ENCODE measurements at regions not wholly inside any gene's neighbourhood (a gene's known extent, or its start where the extent isn't known, plus 50 kb on each side); places are given as distances from the start of the nearest gene placed in this dataset.

- TF ChIP-seq, protein P1, sequence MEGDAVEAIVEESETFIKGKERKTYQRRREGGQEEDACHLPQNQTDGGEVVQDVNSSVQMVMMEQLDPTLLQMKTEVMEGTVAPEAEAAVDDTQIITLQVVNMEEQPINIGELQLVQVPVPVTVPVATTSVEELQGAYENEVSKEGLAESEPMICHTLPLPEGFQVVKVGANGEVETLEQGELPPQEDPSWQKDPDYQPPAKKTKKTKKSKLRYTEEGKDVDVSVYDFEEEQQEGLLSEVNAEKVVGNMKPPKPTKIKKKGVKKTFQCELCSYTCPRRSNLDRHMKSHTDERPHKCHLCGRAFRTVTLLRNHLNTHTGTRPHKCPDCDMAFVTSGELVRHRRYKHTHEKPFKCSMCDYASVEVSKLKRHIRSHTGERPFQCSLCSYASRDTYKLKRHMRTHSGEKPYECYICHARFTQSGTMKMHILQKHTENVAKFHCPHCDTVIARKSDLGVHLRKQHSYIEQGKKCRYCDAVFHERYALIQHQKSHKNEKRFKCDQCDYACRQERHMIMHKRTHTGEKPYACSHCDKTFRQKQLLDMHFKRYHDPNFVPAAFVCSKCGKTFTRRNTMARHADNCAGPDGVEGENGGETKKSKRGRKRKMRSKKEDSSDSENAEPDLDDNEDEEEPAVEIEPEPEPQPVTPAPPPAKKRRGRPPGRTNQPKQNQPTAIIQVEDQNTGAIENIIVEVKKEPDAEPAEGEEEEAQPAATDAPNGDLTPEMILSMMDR (IDR thresholded peaks at IDR 0.05), result no peak
- TF ChIP-seq POLR2A (IDR thresholded peaks at IDR 0.05), result no peak
- H3K9me3 ChIP-seq, result no peaks in the 10 kb centered on the region
- H3K36me3 ChIP-seq, result no peaks in the 10 kb centered on the region
- intact Hi-C loops (cut with DNase I), result no loop called here
- 95 to 96% methylated on average over 8 of the region's 8 CpGs for WGBS, 2 donors
- no peak overlapping the region for H3K27ac ChIP-seq
- H3K4me3 ChIP-seq (replicated peaks in 1 of 3), result no peak overlapping the region
- H3K4me1 ChIP-seq, result peaks cover 0 to 4% of the 10 kb centered on the region in 2 donors
- H3K27me3 ChIP-seq, result no peaks in the 10 kb centered on the region
- DNase-seq, result no peak
Observed at GRCh38 chr5:168064933-168065622, 226.4 kb upstream of the WWC1 start.

DNA sequence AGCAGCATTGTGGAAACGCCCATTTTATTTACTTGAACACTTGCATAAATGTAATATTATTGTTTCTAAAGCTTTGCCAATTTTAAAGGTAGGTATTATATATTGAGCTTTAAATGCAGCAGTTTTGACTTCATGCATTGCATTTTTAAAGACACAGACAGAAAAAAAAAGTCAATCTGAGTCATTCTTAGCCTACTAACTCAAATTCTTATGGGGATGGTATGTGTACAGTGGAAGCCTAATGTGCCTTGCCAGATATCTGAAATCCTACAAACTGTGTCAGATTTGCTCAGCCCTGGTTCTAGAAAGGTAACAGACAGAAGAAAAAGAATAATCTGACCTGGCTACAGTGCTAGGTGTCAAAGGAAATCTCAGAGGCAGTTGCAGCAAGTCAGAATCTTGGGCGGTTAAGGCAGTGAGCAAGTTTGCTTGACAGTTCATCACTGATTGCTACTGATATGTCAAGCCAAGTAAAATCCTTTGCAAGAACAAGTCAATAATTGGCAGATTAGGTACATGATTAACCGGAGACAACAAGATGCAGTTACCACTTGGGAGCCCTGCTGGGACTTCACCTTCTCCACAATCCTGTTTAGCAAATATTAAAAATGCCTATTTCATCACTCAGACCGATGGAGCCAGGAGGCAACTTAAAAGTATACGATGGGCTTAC, 224.8 kb upstream of the WWC1 start:
- no peak for DNase-seq
- TF ChIP-seq, protein P1 (IDR thresholded peaks at IDR 0.05), result no peak
- no peak for TF ChIP-seq POLR2A (IDR thresholded peaks at IDR 0.05)
- Histone ChIP-seq H3K4me3 (replicated peaks in 1 of 3) (no peak overlapping the region), H3K4me1 (peaks cover 0 to 4% of the 10 kb centered on the region in 2 donors), H3K27ac (no peak overlapping the region), H3K9me3 (no peaks in the 10 kb centered on the region), H3K27me3 (no peaks in the 10 kb centered on the region), H3K36me3 (no peaks in the 10 kb centered on the region)
- 91 to 94% methylated on average over 5 of the region's 5 CpGs for WGBS, 2 donors
- intact Hi-C loops (cut with DNase I), result no loop called here

DNA sequence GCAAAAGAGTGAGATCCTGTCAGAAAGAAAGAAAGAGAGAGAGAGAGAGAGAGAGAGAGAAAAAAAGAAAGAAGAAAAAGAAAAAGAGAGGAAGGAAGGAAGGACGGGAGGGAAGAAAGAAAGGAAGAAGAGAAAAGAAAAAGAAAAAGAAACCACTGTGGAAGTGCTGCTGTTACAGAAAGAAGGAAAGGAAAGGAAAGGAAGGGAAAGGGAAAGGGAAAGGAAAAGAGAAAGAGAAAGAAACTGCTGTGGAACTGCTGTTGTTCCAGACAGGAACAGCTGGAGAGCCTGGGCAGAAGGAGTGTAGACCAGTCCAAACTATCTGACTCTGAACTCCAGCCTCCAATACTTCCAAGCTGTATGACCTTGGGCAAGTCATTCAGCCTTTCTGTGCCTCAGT, 220.7 kb upstream of the WWC1 start:
- H3K4me3 ChIP-seq (replicated peaks in 1 of 3), result no peak overlapping the region
- H3K9me3 ChIP-seq, result no peaks in the 10 kb centered on the region
- no peaks in the 10 kb centered on the region for H3K36me3 ChIP-seq
- no peaks in the 10 kb centered on the region for H3K4me1 ChIP-seq
- no peaks in the 10 kb centered on the region for H3K27me3 ChIP-seq
- 82 to 96% methylated on average over 1 of the region's 1 CpG for WGBS, 2 donors
- DNase-seq, result no peak
- no peak overlapping the region for H3K27ac ChIP-seq
- TF ChIP-seq POLR2A (IDR thresholded peaks at IDR 0.05), result no peak
- TF ChIP-seq, protein P1 (IDR thresholded peaks at IDR 0.05), result no peak
- intact Hi-C loops (cut with DNase I), result no loop called here

DNA sequence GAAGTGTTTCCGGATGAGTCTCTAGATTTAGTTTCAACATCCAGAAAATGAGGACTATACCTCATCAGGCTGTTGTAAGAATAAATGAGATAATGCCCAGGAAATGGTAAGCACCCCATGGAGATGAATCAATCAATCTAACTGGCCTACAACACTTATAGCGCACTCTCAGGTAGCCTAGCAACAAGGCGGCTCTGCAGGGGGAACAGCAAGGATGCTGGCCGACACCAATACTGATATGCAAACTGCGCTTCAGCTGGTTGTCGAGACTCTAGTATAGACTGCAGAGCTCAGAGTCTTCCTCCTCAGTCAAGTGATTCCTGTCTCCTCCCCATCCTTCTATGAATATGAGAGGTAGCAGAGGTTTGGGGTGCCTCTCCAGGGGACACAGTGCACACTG, 218.8 kb upstream of the WWC1 start:
- no peaks in the 10 kb centered on the region for H3K4me1 ChIP-seq
- no peaks in the 10 kb centered on the region for H3K36me3 ChIP-seq
- no peaks in the 10 kb centered on the region for H3K9me3 ChIP-seq
- TF ChIP-seq, protein P1 (IDR thresholded peaks at IDR 0.05), result no peak
- no peak for TF ChIP-seq POLR2A (IDR thresholded peaks at IDR 0.05)
- DNase-seq, result no peak
- no peak overlapping the region for H3K4me3 ChIP-seq (replicated peaks in 1 of 3)
- no peaks in the 10 kb centered on the region for H3K27me3 ChIP-seq
- WGBS, 2 donors, result 47 to 75% methylated on average over 2 to 6 of the region's 6 CpGs
- H3K27ac ChIP-seq, result no peak overlapping the region
- intact Hi-C loops (cut with DNase I), result no loop called here

DNA sequence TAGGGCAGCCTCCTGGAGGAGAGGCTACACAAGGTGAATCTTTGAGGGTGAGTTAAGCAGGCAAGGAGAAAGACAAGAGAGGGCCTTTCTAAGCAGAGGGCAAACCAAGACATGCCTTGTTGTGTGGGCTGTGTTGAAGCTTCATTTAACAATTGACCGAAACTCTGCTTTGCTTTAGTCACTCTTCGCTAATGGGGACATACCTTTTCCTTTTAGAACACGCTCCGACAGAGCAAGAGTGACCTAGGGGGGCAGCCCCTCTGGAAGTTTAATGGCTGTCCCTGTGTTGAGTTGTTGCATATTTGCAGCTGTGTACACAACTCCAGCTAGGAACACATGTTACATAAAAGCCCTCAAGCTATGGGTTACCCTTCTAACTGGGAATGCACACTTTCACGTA, 218.1 kb upstream of the WWC1 start:
- 93 to 94% methylated on average over 5 of the region's 5 CpGs for WGBS, 2 donors

More for the DNA sequence above, 218.1 kb upstream of the WWC1 start:
- H3K4me1 ChIP-seq, result no peaks in the 10 kb centered on the region
- no peaks in the 10 kb centered on the region for H3K9me3 ChIP-seq
- no peak for DNase-seq
- H3K27ac ChIP-seq, result no peak overlapping the region
- TF ChIP-seq, protein P1 (IDR thresholded peaks at IDR 0.05), result no peak
- TF ChIP-seq POLR2A (IDR thresholded peaks at IDR 0.05), result no peak
- H3K4me3 ChIP-seq (replicated peaks in 1 of 3), result no peak overlapping the region
- H3K27me3 ChIP-seq, result no peaks in the 10 kb centered on the region
- intact Hi-C loops (cut with DNase I), result no loop called here
- H3K36me3 ChIP-seq, result no peaks in the 10 kb centered on the region

Data from thyroid gland (tissue), 4 donors.